ENCODE measurements at regions not wholly inside any gene's neighbourhood (a gene's known extent, or its start where the extent isn't known, plus 50 kb on each side); places are given as distances from the start of the nearest gene placed in this dataset.
A peak's percentile ranks its signal among the peaks of the same experiment; 100 is the strongest.

DNA sequence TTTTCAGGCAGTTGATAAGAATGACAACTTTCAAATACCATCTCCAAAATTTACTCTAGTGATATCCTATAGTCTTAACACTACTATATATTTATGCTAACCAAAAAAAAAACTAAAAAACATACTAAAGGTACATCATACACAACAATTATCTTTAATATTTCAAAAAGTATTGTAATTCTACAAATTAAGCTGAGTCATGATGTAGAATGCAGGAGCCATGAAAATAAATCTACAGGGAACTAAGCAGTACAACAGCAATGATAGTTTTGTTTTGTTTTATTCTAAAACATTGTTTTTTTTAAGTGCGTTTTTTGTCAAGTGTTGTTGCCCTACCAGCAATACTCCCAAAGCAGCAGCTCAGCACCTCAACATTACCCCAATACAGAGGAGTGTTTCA, 314.3 kb downstream of the FSIP2 start:
- no peak for DNase-seq (ENCODE audit: low read depth)
- H3K4me3 ChIP-seq (ENCODE audit: low read length), result no peak overlapping the region
- no peak for TF ChIP-seq CTCF (conservative IDR thresholded peaks at IDR 0.05; ENCODE audit: low read length)

- no peak for DNase-seq (ENCODE audit: low read depth)
- H3K4me3 ChIP-seq (ENCODE audit: low read length), result no peak overlapping the region
- no peak for TF ChIP-seq CTCF (conservative IDR thresholded peaks at IDR 0.05; ENCODE audit: low read length)
Measured at GRCh38 chr2:186058614-186059013, 320.0 kb downstream of the FSIP2 start.

DNA sequence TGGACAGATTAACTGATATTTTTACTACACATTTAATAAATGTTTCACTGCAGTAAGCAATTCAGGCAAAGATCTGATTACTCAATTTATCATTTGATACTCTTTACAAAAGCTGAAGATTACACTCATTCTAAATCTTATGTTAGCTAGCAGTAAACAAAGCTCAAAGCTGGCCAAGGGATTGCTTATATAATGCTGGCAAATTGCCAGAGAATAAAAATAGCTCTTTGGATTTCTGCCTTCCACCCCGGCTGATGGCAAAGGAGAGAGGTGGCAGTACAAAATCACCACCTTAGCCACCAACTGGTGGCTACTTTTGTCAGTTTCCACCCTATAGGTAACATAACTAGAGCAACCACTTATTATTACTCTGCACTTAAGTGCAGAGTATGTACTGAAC, 320.5 kb downstream of the FSIP2 start:
- H3K4me3 ChIP-seq (ENCODE audit: low read length), result no peak overlapping the region
- no peak for DNase-seq (ENCODE audit: low read depth)
- TF ChIP-seq CTCF (conservative IDR thresholded peaks at IDR 0.05; ENCODE audit: low read length), result no peak

DNA sequence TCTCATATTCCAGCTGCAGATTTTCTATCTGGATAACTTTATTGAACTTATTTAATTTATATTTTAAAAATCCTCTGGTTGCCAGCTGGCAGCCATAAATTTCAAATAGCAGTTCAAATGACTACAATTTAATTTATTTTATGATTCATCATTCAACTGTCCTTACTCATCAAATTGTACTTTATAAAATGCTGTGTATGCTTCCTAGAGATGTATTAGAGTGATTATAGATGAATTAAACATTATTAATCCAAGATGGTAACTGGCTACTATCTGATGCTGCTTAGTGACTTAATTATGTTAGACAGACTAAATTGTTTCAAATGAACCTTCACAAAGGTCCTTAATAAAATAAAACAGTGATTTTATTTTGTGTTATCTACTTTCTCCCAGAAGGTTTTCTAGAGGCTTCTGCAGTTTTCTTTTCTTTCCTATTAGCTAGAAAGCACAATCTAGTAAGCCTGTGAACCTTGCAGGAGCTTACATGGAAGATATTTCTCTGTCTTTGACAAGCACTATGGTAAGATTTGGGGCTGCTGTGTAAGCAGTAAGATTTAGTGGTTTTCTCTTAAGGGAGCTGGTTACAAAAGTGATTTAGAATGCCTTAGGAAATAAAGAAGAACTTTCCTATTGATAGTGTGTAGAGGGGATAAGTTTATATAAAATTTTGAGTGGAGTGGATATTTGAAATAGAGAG, 322.3 kb downstream of the FSIP2 start:
- H3K4me3 ChIP-seq (ENCODE audit: low read length), result no peak overlapping the region
- DNase-seq (ENCODE audit: low read depth), result no peak
- TF ChIP-seq CTCF (conservative IDR thresholded peaks at IDR 0.05; ENCODE audit: low read length), result no peak

- no peak for TF ChIP-seq CTCF (conservative IDR thresholded peaks at IDR 0.05; ENCODE audit: low read length)
- no peak for DNase-seq (ENCODE audit: low read depth)
- H3K4me3 ChIP-seq (ENCODE audit: low read length), result no peak overlapping the region
Measured at GRCh38 chr2:186064507-186064906, 325.9 kb downstream of the FSIP2 start.

- H3K4me3 ChIP-seq (ENCODE audit: low read length), result no peak overlapping the region
- no peak for TF ChIP-seq CTCF (conservative IDR thresholded peaks at IDR 0.05; ENCODE audit: low read length)
- DNase-seq (ENCODE audit: low read depth), result no peak
Measured at GRCh38 chr2:186065491-186065890, 326.9 kb downstream of the FSIP2 start.

DNA sequence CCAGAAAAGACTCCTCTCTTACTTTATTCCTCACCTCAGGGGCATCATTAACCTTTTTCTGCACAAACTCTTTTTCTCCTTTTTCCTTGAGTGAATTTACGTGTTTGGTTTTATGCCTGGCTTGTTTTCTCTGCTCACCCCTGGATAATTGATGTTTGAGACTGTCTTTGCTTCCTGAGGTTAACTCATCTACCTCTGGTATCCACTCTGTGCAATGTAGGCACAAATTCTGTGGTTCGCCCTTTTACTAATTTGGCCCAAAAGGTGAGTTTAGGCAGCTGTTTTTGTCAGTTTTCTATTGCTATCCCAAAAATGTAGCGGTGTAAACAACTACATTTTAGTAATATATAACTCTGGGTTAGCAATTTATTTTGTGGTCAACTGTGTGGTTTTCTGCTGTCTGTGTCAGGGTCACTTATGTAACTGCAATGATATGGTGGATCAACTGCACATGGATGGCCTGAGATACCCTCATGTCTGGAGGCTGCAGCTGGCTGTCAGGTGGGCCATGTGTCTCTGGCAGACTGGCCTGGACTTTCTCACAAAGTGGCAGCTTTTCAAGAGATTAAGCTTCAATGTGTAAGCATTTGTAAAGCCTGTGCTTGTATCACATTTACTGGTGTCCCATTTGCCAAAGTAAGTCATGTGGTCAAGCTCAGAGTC, 329.7 kb downstream of the FSIP2 start:
- no peak overlapping the region for H3K4me3 ChIP-seq (ENCODE audit: low read length)
- TF ChIP-seq CTCF (conservative IDR thresholded peaks at IDR 0.05; ENCODE audit: low read length), result no peak
- DNase-seq (ENCODE audit: low read depth), result peak; percentile 22
